Central memory CD8-positive, alpha-beta T cell (primary cell): ENCODE measurements at regions not wholly inside any gene's neighbourhood (a gene's known extent, or its start where the extent isn't known, plus 50 kb on each side); places are given as distances from the start of the nearest gene placed in this dataset.
A peak's percentile ranks its signal among the peaks of the same experiment; 100 is the strongest.

Experiments
- ATAC-seq: fragments of 150-1000 bp; cut with Tn5 transposase; replicated peaks from 2 replicates; pipeline ENCODE4 v1.10.0; 2022; ENCODE audit warnings: mild to moderate bottlenecking, moderate FRiP score, moderate number of reproducible peaks; ENCODE audit not compliant: poor library complexity, severe bottlenecking; ENCODE audit errors: extremely low read depth
- DNase-seq, 2 donors: peaks; one replicate each; pipeline ENCODE4 v3.0.0; 2021; ENCODE audit warnings: low spot score in 2 of 2
- H3K27ac Mint-ChIP-seq: one replicate; pipeline ENCODE4 v1.8.0; 2022; ENCODE audit warnings: low read depth, mild to moderate bottlenecking, moderate library complexity, mixed read lengths
- H3K27me3 Mint-ChIP-seq: one replicate; pipeline ENCODE4 v1.8.0; 2022; ENCODE audit warnings: mixed read lengths
- H3K36me3 Mint-ChIP-seq: one replicate; pipeline ENCODE4 v1.8.0; 2022; ENCODE audit warnings: mild to moderate bottlenecking, moderate library complexity, mixed read lengths; ENCODE audit not compliant: insufficient read depth
- H3K4me1 Mint-ChIP-seq: one replicate; pipeline ENCODE4 v1.8.0; 2022; ENCODE audit warnings: mixed read lengths
- H3K4me3 Mint-ChIP-seq: one replicate; pipeline ENCODE4 v1.8.0; 2022; ENCODE audit warnings: mild to moderate bottlenecking, moderate library complexity, mixed read lengths
- H3K9me3 Mint-ChIP-seq: one replicate; pipeline ENCODE4 v1.8.0; 2022; ENCODE audit warnings: mixed read lengths

GRCh38 chr7:131019351-131019750 is 285.3 kb upstream of the KLF14 start:
- Mint-ChIP-seq H3K27ac (peak overlapping the region; percentile 81), H3K27me3 (no peaks in the 10 kb centered on the region), H3K36me3 (peaks cover 57% of the 10 kb centered on the region), H3K4me1 (peaks cover 76% of the 10 kb centered on the region), H3K4me3 (peak overlapping the region; percentile 73), H3K9me3 (no peaks in the 10 kb centered on the region)
- ATAC-seq = no peak
- no peak for DNase-seq

- H3K9me3 Mint-ChIP-seq = no peaks in the 10 kb centered on the region
- peaks cover 74% of the 10 kb centered on the region for H3K4me1 Mint-ChIP-seq
- H3K36me3 Mint-ChIP-seq = peaks cover 57% of the 10 kb centered on the region
- no peak for DNase-seq
- ATAC-seq = peak; percentile 10
- H3K27ac Mint-ChIP-seq = peak overlapping the region; percentile 86
- H3K27me3 Mint-ChIP-seq = no peaks in the 10 kb centered on the region
- peak overlapping the region; percentile 73 for H3K4me3 Mint-ChIP-seq
Observed at GRCh38 chr7:131020759-131021261, 286.8 kb upstream of the KLF14 start.

GRCh38 chr7:131021460-131021859 is 287.5 kb upstream of the KLF14 start:
- Mint-ChIP-seq H3K4me3 (peak overlapping the region; percentile 73), H3K36me3 (peaks cover 61% of the 10 kb centered on the region), H3K9me3 (no peaks in the 10 kb centered on the region), H3K27me3 (no peaks in the 10 kb centered on the region), H3K27ac (peak overlapping the region; percentile 86), H3K4me1 (peaks cover 74% of the 10 kb centered on the region)
- ATAC-seq (peak; percentile 21), DNase-seq (no peak)

- peaks cover 74% of the 10 kb centered on the region for H3K4me1 Mint-ChIP-seq
- DNase-seq (no peak), ATAC-seq (peak; percentile 15)
- peak overlapping the region; percentile 86 for H3K27ac Mint-ChIP-seq
- no peaks in the 10 kb centered on the region for H3K9me3 Mint-ChIP-seq
- H3K27me3 Mint-ChIP-seq = no peaks in the 10 kb centered on the region
- peaks cover 61% of the 10 kb centered on the region for H3K36me3 Mint-ChIP-seq
- H3K4me3 Mint-ChIP-seq = peak overlapping the region; percentile 73
Observed at GRCh38 chr7:131021902-131022301, 287.9 kb upstream of the KLF14 start.

- Mint-ChIP-seq H3K4me3 (peak overlapping the region; percentile 56), H3K9me3 (no peaks in the 10 kb centered on the region), H3K36me3 (peaks cover 69% of the 10 kb centered on the region), H3K4me1 (peaks cover 76% of the 10 kb centered on the region), H3K27ac (peak overlapping the region; percentile 70), H3K27me3 (no peaks in the 10 kb centered on the region)
- DNase-seq (no peak), ATAC-seq (no peak)
Observed at GRCh38 chr7:131026297-131027000, 292.4 kb upstream of the KLF14 start.

GRCh38 chr7:131027287-131027773 is 293.3 kb upstream of the KLF14 start:
- peak; percentile 41 for ATAC-seq
- Mint-ChIP-seq H3K4me3 (peak overlapping the region; percentile 56), H3K4me1 (peaks cover 76% of the 10 kb centered on the region), H3K27me3 (no peaks in the 10 kb centered on the region), H3K27ac (peak overlapping the region; percentile 70), H3K9me3 (no peaks in the 10 kb centered on the region), H3K36me3 (peaks cover 69% of the 10 kb centered on the region)
- no peak for DNase-seq

GRCh38 chr7:131028295-131028694 is 294.3 kb upstream of the KLF14 start:
- ATAC-seq (no peak), DNase-seq (no peak)
- Mint-ChIP-seq H3K4me1 (peaks cover 79% of the 10 kb centered on the region), H3K4me3 (peak overlapping the region; percentile 56), H3K27ac (peak overlapping the region; percentile 70), H3K9me3 (no peaks in the 10 kb centered on the region), H3K27me3 (no peaks in the 10 kb centered on the region), H3K36me3 (peaks cover 66% of the 10 kb centered on the region)

GRCh38 chr7:131029002-131029401 is 295.0 kb upstream of the KLF14 start:
- H3K4me3 Mint-ChIP-seq = peak overlapping the region; percentile 8
- H3K27ac Mint-ChIP-seq = peak overlapping the region; percentile 32

GRCh38 chr7:131031099-131031868 is 296.4 kb upstream of the MKLN1 start:
- Mint-ChIP-seq H3K4me3 (peak overlapping the region; percentile 57), H3K9me3 (no peaks in the 10 kb centered on the region), H3K27ac (peak overlapping the region; percentile 73), H3K36me3 (peaks cover 63% of the 10 kb centered on the region), H3K4me1 (peaks cover 83% of the 10 kb centered on the region), H3K27me3 (no peaks in the 10 kb centered on the region)
- ATAC-seq (peak; percentile 42), DNase-seq (no peak)

More at GRCh38 chr7:131029002-131029401, 295.0 kb upstream of the KLF14 start:
- Mint-ChIP-seq H3K9me3 (no peaks in the 10 kb centered on the region), H3K4me1 (peaks cover 80% of the 10 kb centered on the region), H3K36me3 (peaks cover 67% of the 10 kb centered on the region), H3K27me3 (no peaks in the 10 kb centered on the region)
- DNase-seq (no peak), ATAC-seq (no peak)

- ATAC-seq = no peak
- peaks cover 67% of the 10 kb centered on the region for H3K36me3 Mint-ChIP-seq
- no peaks in the 10 kb centered on the region for H3K27me3 Mint-ChIP-seq
- peak overlapping the region; percentile 73 for H3K27ac Mint-ChIP-seq
- no peaks in the 10 kb centered on the region for H3K9me3 Mint-ChIP-seq
- peaks cover 84% of the 10 kb centered on the region for H3K4me1 Mint-ChIP-seq
- DNase-seq = no peak
- peak overlapping the region; percentile 57 for H3K4me3 Mint-ChIP-seq
Observed at GRCh38 chr7:131032786-131033185, 294.9 kb upstream of the MKLN1 start.

- H3K4me1 Mint-ChIP-seq = peaks cover 85% of the 10 kb centered on the region
- ATAC-seq (peak; percentile 17), DNase-seq (no peak)
- H3K9me3 Mint-ChIP-seq = no peaks in the 10 kb centered on the region
- H3K27me3 Mint-ChIP-seq = no peaks in the 10 kb centered on the region
- H3K36me3 Mint-ChIP-seq = peaks cover 69% of the 10 kb centered on the region
- H3K27ac Mint-ChIP-seq = peak overlapping the region; percentile 73
- H3K4me3 Mint-ChIP-seq = peak overlapping the region; percentile 41
Observed at GRCh38 chr7:131034166-131034881, 293.4 kb upstream of the MKLN1 start.

- no peaks in the 10 kb centered on the region for H3K27me3 Mint-ChIP-seq
- ATAC-seq (no peak), DNase-seq (no peak)
- peaks cover 89% of the 10 kb centered on the region for H3K4me1 Mint-ChIP-seq
- no peaks in the 10 kb centered on the region for H3K9me3 Mint-ChIP-seq
- peak overlapping the region; percentile 50 for H3K4me3 Mint-ChIP-seq
- H3K27ac Mint-ChIP-seq = peak overlapping the region; percentile 73
- H3K36me3 Mint-ChIP-seq = peaks cover 64% of the 10 kb centered on the region
Observed at GRCh38 chr7:131035088-131035770, 292.4 kb upstream of the MKLN1 start.
